ENCODE measurements at regions not wholly inside any gene's neighbourhood (a gene's known extent, or its start where the extent isn't known, plus 50 kb on each side); places are given as distances from the start of the nearest gene placed in this dataset.
"Not testable (repeated sequence)": the region's sequence is repeated elsewhere in the genome, so short reads cannot be mapped to it uniquely, and the experiment has no call there.

DNA sequence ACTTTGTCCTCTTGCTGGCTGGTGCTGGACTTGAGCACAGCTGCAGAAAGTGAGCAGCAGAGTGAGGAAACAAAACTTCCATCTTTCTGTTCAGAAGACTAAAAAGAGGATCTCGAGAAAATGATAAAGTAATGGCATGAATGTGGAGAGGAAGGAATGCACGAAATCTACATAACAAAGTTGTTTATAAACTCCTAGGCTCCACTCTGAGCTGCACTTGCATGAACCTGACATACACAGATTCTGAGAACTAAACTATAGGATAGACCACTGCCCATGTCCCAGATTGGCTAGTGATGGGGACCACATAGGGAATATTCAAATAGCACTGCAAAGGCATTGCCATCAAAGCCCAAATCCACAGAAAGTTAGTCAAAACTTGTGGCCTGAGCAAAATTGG, 121.1 kb upstream of the MON1B start:
- DNase-seq, result no peak
- in situ Hi-C loops (cut with HindIII; ENCODE audit: low pct_ligation_motif_present, low pct_unique_long_range_greater_than_20kb, low sequenced_read_pairs), result no loop called here

DNA sequence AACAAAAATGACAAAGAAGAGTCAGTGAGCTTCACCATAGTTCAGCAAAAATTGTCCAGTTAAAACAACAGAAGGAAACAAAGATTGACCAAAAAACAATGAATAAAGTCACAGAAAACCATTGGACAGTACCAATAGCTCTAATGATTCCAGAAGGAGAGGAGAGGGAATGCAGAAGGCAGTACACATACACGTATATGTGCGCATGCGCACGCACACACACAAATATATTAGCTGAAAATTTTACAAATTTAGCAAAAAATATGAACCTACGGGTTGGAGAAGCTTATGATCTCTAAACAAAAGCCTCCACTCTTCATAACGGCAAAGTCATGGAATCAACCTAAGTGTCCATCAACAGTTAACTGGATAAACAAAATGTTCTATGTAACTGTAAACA, 120.3 kb upstream of the MON1B start:
- DNase-seq, result no peak
- in situ Hi-C loops (cut with HindIII; ENCODE audit: low pct_ligation_motif_present, low pct_unique_long_range_greater_than_20kb, low sequenced_read_pairs), result no loop called here

DNA sequence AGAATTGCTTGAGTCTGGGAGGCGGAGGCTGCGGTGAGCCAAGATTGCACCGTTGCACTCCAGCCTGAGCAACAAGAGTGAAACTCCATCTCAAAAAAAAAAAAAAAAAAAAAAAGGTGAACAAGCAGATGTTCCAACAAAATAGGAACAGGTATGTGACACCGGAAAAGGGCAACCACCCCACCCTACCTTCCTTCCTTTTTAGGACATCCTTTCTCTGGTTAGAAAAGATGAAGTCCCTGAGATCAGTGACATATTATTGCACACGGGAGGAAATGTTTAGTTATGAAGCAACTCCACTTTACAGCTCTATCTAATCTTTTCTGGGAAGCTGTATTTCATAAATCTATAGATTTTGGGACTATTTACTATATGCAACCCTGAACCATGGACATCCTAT, 114.2 kb upstream of the MON1B start:
- in situ Hi-C loops (cut with HindIII; ENCODE audit: low pct_ligation_motif_present, low pct_unique_long_range_greater_than_20kb, low sequenced_read_pairs), result no loop called here

DNA sequence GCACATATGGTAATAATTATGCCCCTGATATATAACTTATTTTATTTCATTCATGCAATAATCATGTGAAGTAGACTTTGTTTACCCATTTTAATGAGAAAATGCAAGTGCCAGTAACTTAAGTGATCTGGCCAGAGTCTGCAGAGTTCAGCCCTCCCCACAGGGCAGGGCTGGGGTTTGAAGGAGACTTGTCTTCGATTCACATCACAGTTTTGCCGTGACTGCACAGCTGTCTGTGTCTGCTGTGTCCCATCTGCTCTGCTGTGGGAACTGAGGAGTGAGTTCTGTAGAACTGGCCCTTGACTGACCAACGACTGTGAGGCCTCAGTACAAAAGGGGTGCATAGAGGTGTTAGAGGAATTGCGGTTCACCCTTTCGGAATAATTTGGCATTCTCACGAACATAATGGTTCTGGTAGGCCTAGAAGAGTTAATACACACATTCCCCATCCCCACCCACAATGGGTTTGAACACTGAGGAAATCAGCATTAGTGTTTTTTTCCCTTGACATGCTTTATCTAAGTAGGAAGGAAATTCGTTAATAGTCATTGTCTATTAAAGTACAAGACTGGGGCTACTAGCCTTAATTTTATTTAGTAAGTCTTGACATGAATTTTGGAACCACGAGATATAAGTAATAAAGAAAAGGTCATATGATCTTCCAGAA, 113.6 kb upstream of the MON1B start:
- in situ Hi-C loops (cut with HindIII; ENCODE audit: low pct_ligation_motif_present, low pct_unique_long_range_greater_than_20kb, low sequenced_read_pairs), result no loop called here
- DNase-seq, result no peak

More for the DNA sequence above, 114.2 kb upstream of the MON1B start:
- no peak for DNase-seq

DNA sequence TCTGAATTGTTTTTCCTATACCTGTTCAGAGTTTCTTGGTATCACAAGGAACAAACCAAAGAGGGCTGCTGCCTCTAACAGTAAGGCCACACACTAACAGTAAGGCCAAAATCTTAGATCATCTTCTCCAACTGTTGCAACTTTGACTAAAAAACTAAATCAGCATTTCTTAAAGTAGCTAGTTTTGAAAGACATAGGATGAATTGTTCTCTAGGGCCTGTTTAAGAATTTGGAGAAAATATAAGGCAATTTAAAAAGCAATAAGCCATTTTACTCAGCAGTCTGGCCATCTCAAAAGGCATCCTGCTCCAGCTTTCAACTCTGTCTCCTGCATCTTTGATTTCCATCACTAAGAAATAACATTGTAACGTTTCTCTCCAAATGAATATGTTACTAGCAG, 105.0 kb upstream of the MON1B start:
- DNase-seq, result no peak
- in situ Hi-C loops (cut with HindIII; ENCODE audit: low pct_ligation_motif_present, low pct_unique_long_range_greater_than_20kb, low sequenced_read_pairs), result no loop called here

DNA sequence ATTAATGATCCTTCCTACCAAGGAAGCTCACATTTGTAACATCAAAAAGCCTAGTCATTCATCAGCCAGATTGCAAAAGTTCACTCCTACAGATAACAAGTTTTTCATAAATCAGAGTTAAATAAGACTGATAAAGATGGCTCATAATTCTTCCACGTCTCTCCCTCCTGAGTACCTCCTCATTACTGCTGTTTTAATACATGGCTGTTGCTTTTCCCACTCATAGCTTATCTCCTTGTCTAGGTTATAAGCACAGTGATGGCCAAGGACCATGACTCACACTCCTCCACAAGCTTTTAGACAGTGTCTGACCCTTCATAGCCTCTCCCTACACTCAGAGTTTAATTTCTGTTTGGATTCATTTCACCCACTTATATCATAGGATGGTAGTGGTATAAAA, 100.9 kb upstream of the MON1B start:
- in situ Hi-C loops (cut with HindIII; ENCODE audit: low pct_ligation_motif_present, low pct_unique_long_range_greater_than_20kb, low sequenced_read_pairs), result no loop called here
- no peak for DNase-seq

DNA sequence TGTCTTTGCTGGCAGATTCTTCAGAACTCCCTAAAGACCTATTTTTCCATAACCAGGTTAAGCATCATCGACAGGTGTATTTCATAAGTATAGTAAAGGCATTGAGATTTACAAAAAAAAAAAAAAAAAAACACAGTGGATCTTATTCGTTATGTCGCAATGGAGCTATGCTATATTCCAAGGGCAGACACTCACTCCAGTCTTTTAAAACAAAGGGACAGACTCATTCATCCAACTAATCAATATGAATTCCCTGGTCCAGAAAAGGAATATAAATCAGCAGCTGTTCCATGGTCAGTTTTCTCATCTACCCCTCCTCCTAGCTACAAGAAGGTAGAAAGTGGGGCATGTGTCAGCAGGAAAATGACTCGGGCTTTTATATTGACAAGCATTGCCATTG, 97.7 kb upstream of the MON1B start:
- in situ Hi-C loops (cut with HindIII; ENCODE audit: low pct_ligation_motif_present, low pct_unique_long_range_greater_than_20kb, low sequenced_read_pairs), result no loop called here
- no peak for DNase-seq

DNA sequence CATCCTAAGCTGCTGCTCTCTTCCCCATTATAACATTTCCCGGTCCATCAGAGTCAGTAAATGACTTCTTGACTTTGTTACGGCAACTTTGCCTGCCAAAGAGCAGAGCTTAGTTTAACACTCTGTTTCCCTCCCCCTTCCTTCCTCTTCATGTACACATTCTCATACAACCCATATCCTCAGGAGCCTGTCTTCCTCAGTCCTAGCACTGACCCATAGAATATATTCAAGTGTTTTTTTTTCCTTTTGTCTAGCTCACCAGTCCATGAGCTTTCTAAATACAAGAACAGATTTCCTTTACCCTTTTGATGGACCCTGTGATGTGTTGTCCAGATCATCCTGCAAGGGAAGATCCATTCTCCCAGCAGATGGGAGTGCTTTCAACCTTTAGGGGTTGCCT, 97.0 kb upstream of the MON1B start:
- DNase-seq, result no peak
- in situ Hi-C loops (cut with HindIII; ENCODE audit: low pct_ligation_motif_present, low pct_unique_long_range_greater_than_20kb, low sequenced_read_pairs), result no loop called here

DNA sequence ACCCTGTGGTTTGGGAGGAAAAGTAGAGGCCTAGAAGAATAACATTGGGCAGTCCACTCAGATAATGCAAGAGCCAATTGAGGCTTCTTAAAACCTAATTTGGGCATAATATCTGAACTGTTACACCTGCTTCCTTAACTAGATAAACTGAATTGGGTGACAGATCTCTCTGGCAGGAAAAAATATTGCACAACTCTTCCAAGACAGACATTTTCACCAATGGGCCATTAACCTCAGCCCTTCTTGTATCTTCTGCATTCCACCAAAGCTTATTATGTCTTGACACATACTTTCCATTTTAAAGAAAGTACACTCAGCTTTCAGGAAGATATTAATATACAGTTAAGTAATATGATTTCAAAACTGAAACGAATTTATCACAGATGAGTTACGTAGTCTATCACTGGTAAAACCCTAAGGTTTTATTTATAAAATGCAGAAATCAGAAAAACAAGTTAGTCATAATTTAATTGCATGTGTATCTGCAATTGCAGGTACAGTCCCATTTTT, 79.9 kb upstream of the MON1B start:
- in situ Hi-C loops (cut with HindIII; ENCODE audit: low pct_ligation_motif_present, low pct_unique_long_range_greater_than_20kb, low sequenced_read_pairs), result no loop called here
- DNase-seq, result no peak

DNA sequence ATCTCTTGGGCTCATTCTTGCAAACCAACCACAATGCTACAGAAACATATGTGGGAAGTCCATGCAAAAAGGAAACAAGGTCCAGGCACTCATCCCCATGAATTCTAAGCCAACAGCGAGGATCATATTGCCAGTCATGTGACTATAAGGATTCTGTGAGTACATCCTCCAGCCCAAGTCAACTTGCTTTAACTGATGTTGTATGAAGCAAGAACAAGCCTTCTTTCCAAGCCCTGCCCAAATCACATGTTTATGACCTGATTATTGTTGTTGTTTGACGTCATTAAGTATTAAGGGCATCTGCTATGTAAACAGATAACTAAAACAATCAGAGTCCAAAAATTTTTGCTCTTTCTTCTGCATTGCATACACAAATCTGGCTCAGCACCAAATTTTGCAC, 78.2 kb upstream of the MON1B start:
- no peak for DNase-seq
- in situ Hi-C loops (cut with HindIII; ENCODE audit: low pct_ligation_motif_present, low pct_unique_long_range_greater_than_20kb, low sequenced_read_pairs), result no loop called here

DNA sequence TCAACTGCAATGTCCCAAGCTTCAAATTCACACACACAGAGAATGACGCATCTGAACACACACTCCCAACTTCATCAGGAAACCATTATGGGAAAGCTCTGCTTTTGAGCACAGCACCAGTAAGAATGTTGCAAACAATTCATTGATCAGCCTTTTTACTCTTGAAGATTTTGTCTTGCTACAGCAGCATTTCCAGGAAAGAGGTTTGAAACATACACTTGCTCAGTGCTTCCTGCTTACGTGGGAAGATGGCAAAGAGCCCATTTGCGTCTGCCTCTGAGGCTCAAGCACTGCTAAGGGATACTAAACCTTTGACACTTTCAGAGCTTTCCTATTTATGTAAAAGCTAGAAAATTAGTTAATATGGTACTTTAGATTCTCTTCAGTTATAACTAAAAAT, 77.2 kb upstream of the MON1B start:
- no peak for DNase-seq
- in situ Hi-C loops (cut with HindIII; ENCODE audit: low pct_ligation_motif_present, low pct_unique_long_range_greater_than_20kb, low sequenced_read_pairs), result no loop called here

DNA sequence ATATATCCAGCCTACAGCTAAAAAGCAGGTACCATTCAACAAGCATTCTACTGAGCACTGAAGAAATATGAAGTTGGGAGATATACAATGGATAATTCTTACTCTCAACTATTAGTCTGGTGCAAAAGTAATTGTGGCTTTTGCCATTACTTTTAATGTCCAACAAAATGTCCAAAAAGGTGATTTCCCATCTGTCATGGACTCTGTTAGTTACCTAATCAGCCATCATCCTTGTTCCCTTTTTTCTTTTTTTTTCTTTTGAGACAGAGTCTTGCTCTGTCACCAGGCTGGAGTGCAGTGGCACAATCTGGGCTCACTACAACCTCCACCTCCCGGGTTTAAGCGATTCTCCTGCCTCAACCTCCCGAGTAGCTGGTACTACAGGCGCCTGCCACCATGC, 76.6 kb upstream of the MON1B start:
- in situ Hi-C loops (cut with HindIII; ENCODE audit: low pct_ligation_motif_present, low pct_unique_long_range_greater_than_20kb, low sequenced_read_pairs), result not testable (repeated sequence)

DNA sequence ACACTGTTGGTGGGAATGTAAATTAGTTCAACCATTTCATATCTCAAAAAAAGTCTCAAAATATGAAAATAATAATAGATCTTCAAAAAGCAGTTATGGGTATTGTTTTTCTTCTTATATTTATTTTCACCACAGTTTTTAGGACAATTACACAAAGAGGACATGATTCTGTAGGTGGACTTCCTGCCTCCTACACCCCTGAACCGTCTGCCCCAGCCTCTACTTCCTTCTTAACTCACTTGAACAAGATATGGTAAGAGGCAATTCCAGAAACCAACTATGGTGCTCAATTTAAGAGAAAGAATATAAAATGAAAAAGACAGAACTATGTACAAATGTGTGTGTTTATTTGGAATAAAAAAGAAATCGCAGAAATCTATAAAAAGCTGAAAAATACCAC, 74.1 kb upstream of the MON1B start:
- DNase-seq, result no peak
- in situ Hi-C loops (cut with HindIII; ENCODE audit: low pct_ligation_motif_present, low pct_unique_long_range_greater_than_20kb, low sequenced_read_pairs), result no loop called here

More for the DNA sequence above, 76.6 kb upstream of the MON1B start:
- not testable (repeated sequence) for DNase-seq

DNA sequence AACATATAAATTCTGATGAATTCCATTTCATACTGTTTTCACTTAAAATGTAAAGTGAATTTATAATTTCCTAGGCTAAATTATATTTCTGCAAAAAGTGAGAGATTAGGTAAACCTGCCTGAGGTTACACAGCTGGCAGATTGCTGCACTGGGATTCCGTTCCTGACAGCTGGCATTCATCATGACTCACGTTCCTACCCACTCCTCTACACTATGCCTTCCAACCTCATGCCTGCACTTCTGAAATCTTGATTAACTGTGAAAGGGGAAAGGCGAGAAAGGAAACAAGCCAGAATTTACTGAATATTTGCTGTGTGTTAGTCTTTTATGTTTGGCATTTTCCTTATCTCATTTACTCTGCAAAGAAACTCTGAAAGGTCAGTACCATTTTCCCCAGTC, 73.3 kb upstream of the MON1B start:
- no peak for DNase-seq

DNA sequence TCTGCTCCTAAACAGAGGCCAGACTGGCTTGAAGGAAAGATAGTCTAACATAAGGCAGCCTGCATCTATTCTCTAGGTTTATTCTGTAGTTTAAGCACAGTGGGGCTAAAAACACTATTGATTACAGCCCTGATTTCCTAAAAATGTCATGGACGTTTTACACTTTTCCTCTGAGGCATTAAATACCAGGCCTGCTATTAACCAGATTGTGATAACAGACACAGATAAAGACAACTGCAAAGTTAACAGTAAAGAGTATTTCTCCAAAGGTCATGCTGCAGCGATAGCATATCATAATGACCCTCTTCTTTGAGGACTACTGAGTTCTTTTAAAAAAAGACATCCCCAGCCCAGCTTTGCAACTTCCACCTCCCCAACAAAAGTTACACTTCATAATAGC, 59.6 kb upstream of the MON1B start:
- DNase-seq, result no peak
- in situ Hi-C loops (cut with HindIII; ENCODE audit: low pct_ligation_motif_present, low pct_unique_long_range_greater_than_20kb, low sequenced_read_pairs), result no loop called here

More for the DNA sequence above, 73.3 kb upstream of the MON1B start:
- in situ Hi-C loops (cut with HindIII; ENCODE audit: low pct_ligation_motif_present, low pct_unique_long_range_greater_than_20kb, low sequenced_read_pairs), result no loop called here

DNA sequence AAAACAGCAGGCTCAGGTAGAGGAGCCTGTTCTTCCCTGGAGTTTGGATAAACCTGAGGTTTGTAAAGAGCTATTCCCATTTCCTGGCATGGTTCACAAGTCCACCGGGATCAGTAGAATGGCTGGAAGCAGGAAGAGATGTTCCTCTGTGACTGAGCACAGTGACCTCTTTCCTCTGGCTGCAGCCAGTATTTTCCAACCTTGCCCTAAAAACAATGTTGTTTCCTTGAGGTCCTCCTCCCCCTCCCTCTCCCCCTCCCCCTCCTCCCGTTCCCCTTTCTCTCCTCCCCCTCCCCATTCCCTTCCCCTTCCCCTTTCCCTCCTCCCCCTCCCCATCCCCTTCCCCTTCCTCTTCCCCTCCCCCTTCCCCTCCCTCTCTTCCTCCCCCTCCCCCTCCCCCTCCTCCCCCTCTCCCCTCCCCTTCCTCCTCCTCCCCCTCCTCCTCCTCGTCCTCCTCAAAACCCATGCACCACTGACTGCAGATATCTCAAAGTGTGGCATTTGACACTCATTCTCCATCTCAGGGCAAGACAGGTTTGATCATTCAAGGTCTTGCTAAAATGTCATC, 58.9 kb upstream of the MON1B start:
- DNase-seq, result no peak
- in situ Hi-C loops (cut with HindIII; ENCODE audit: low pct_ligation_motif_present, low pct_unique_long_range_greater_than_20kb, low sequenced_read_pairs), result no loop called here

DNA sequence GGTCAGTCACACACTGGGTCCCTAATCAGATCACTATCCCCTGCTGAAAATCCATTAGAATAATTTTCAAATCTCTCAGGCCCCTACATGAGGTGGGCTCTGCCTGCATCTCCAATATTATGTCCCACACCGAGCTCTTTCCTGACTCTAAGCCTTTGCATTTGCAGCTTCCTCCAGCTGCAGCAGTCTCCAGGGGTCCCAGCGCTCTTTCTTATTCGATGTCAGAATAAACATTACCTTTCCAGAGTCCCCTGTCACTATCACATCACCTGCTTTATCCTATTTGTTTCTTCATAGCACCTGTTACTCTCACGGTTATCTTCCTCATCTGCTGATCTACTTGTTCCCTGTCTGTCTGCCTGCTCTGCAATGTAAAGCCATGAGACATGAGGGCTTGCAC, 57.3 kb upstream of the MON1B start:
- in situ Hi-C loops (cut with HindIII; ENCODE audit: low pct_ligation_motif_present, low pct_unique_long_range_greater_than_20kb, low sequenced_read_pairs), result no loop called here
- DNase-seq, result no peak

DNA sequence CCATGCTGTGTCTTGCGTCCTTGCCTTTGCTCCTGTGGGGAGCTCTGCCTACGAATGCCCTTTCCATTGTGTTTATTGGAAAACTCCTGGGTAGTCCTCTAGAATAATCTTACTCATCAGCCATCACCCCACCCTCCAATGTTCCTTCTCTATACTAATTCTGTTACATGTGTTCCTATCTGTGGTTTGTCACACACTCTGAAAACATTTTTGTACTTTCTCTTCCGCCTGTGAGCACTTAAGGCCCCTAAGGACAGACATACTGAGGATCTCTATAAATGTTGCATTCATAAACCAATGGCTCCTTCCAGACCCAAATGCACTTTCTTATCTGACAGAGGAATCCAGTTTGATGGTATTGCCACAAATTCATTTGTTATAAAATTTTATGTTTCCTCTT, 53.9 kb upstream of the MON1B start:
- no peak for DNase-seq
- in situ Hi-C loops (cut with HindIII; ENCODE audit: low pct_ligation_motif_present, low pct_unique_long_range_greater_than_20kb, low sequenced_read_pairs), result no loop called here

Measured in ACHN (cell line).